ENCODE measurements at regions not wholly inside any gene's neighbourhood (a gene's known extent, or its start where the extent isn't known, plus 50 kb on each side); places are given as distances from the start of the nearest gene placed in this dataset.

DNA sequence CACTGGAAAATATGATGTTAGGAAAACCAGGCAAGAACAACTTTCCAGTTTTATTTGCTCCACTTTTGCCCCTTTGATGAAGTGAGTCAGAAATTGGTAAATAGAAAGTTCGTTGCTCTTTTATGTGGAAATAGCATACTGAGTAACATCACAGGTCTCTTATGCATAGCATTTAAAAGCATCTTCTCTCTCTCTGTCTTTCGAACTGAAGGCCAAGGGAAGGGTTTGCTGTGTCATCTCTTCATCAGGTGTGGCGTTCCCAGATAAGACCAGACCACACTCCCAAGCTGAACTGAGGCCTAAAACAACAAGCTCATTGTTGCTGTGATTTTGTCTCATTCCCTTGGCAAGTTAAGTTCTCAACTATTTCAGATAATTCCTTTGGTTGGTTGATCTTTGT lies 131.8 kb upstream of the GRB10 start:
- TF ChIP-seq, protein P1, sequence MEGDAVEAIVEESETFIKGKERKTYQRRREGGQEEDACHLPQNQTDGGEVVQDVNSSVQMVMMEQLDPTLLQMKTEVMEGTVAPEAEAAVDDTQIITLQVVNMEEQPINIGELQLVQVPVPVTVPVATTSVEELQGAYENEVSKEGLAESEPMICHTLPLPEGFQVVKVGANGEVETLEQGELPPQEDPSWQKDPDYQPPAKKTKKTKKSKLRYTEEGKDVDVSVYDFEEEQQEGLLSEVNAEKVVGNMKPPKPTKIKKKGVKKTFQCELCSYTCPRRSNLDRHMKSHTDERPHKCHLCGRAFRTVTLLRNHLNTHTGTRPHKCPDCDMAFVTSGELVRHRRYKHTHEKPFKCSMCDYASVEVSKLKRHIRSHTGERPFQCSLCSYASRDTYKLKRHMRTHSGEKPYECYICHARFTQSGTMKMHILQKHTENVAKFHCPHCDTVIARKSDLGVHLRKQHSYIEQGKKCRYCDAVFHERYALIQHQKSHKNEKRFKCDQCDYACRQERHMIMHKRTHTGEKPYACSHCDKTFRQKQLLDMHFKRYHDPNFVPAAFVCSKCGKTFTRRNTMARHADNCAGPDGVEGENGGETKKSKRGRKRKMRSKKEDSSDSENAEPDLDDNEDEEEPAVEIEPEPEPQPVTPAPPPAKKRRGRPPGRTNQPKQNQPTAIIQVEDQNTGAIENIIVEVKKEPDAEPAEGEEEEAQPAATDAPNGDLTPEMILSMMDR (conservative IDR thresholded peaks at IDR 0.05; ENCODE audit: low read depth, low read length) = no peak
- no peak for TF ChIP-seq EZH2 (IDR thresholded peaks at IDR 0.05; ENCODE audit: borderline replicate concordance, low read depth, low read length, poor library complexity, severe bottlenecking)
